Activated CD8-positive, alpha-beta T cell treated with anti-CD3 and anti-CD28 coated beads, Interleukin-2, amount 10 ng/mL, durations not matched to agents 7 days and 5 days (primary cell): ENCODE measurements at regions not wholly inside any gene's neighbourhood (a gene's known extent, or its start where the extent isn't known, plus 50 kb on each side); places are given as distances from the start of the nearest gene placed in this dataset.
"Not testable (repeated sequence)": the region's sequence is repeated elsewhere in the genome, so short reads cannot be mapped to it uniquely, and the experiment has no call there.

ENCODE experiments used
- ATAC-seq: fragments of 150-1000 bp; cut with Tn5 transposase; one replicate; pipeline ENCODE4 v1.10.0; 2021; ENCODE audit warnings: moderate library complexity
- CTCF ChIA-PET: fragments of 350-600 bp; sonication (Branson Sonifier 250); formaldehyde crosslinking; loops from one replicate; lab custom pipeline; 2021; ENCODE audit warnings: antibody characterized with exemption; lab: Charles Lee
- POLR2A ChIA-PET: fragments of 350-600 bp; sonication (Branson Sonifier 250); formaldehyde crosslinking; loops from one replicate; lab custom pipeline; 2021; ENCODE audit warnings: antibody characterized with exemption; lab: Charles Lee
- DNase-seq: peaks from one replicate; pipeline ENCODE4 v3.0.0-alpha.2; 2020
- H3K27ac Mint-ChIP-seq: one replicate; pipeline ENCODE4 v1.8.0; 2021; ENCODE audit warnings: mild to moderate bottlenecking, mixed read lengths
- H3K27me3 Mint-ChIP-seq: one replicate; pipeline ENCODE4 v1.8.0; 2021; ENCODE audit warnings: low read depth, mixed read lengths
- H3K36me3 Mint-ChIP-seq: one replicate; pipeline ENCODE4 v1.8.0; 2021; ENCODE audit warnings: low read depth, mixed read lengths
- H3K4me1 Mint-ChIP-seq: one replicate; pipeline ENCODE4 v1.8.0; 2021; ENCODE audit warnings: low read depth, mixed read lengths
- H3K4me3 Mint-ChIP-seq: one replicate; pipeline ENCODE4 v1.8.0; 2021; ENCODE audit warnings: mild to moderate bottlenecking, mixed read lengths
- H3K9me3 Mint-ChIP-seq: one replicate; pipeline ENCODE4 v1.8.0; 2022; ENCODE audit warnings: mixed read lengths; ENCODE audit not compliant: insufficient read depth

DNA sequence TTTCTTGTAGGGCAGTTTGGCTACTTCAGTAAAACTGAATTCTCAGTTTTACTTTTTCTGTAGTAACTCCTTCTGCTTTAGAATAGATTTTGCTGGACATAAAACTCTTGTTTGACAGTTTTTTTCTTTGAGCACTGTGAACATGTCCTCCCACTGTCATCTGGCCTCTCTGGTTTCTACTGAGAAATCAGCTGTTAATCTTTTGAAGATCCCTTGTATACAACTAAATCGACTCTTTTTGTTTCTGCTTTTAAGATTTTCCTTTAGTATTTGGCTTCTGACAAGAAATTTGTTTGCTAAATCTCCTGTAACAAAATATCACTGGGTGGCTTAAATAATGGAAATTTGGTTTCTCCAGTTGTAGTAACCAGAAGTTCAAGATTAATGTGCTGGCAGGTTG is 570.9 kb upstream of the RAB6C start:
- peaks cover 2% of the 10 kb centered on the region for H3K27me3 Mint-ChIP-seq
- ATAC-seq (no peak), DNase-seq (no peak)
- POLR2A ChIA-PET, result no interaction called here
- no peak overlapping the region for H3K27ac Mint-ChIP-seq
- no peaks in the 10 kb centered on the region for H3K4me1 Mint-ChIP-seq
- H3K4me3 Mint-ChIP-seq, result no peak overlapping the region
- H3K36me3 Mint-ChIP-seq, result no peaks in the 10 kb centered on the region
- H3K9me3 Mint-ChIP-seq, result no peaks in the 10 kb centered on the region
- CTCF ChIA-PET, result no interaction called here

GRCh38 chr2:129417041-129417440 is 562.4 kb upstream of the RAB6C start:
- H3K27ac Mint-ChIP-seq, H3K4me1 Mint-ChIP-seq, H3K27me3 Mint-ChIP-seq, ATAC-seq, H3K9me3 Mint-ChIP-seq, H3K4me3 Mint-ChIP-seq, POLR2A ChIA-PET, H3K36me3 Mint-ChIP-seq, CTCF ChIA-PET, DNase-seq: not testable (repeated sequence)

GRCh38 chr2:129422028-129422427 is 557.4 kb upstream of the RAB6C start:
- H3K4me1 Mint-ChIP-seq, result no peaks in the 10 kb centered on the region
- no peaks in the 10 kb centered on the region for H3K36me3 Mint-ChIP-seq
- H3K27me3 Mint-ChIP-seq, result no peaks in the 10 kb centered on the region
- no peak overlapping the region for H3K27ac Mint-ChIP-seq
- POLR2A ChIA-PET, result no interaction called here
- CTCF ChIA-PET, result no interaction called here
- DNase-seq (no peak), ATAC-seq (no peak)
- no peaks in the 10 kb centered on the region for H3K9me3 Mint-ChIP-seq
- no peak overlapping the region for H3K4me3 Mint-ChIP-seq

- ChIA-PET CTCF (no interaction called here), POLR2A (no interaction called here)
- Mint-ChIP-seq H3K27ac (no peak overlapping the region), H3K27me3 (no peaks in the 10 kb centered on the region), H3K9me3 (no peaks in the 10 kb centered on the region), H3K4me1 (no peaks in the 10 kb centered on the region), H3K4me3 (no peak overlapping the region), H3K36me3 (no peaks in the 10 kb centered on the region)
- DNase-seq (no peak), ATAC-seq (no peak)
Measured at GRCh38 chr2:129428086-129428660, 551.3 kb upstream of the RAB6C start.

DNA sequence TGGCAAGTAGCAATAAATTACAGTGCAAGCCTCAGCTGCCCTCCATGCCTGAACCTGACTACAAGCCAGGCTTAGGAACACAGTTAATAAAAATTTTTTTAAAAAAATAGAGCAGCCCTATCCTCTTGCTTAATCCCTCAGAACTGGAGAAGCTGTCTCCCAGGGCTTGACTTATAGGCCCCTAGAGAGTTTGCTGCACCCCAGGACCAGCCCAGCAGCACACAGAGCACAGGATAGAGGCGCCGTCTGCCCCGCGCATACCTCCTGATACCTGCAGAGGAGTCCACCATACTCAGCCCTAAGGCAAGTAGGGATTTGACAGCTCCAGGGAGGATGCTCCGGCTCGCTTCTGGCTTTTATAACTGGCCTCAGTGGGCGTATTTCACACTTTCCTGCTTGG is 548.6 kb upstream of the RAB6C start:
- CTCF ChIA-PET, result no interaction called here
- no peaks in the 10 kb centered on the region for H3K36me3 Mint-ChIP-seq
- no peaks in the 10 kb centered on the region for H3K4me1 Mint-ChIP-seq
- ATAC-seq (no peak), DNase-seq (no peak)
- POLR2A ChIA-PET, result no interaction called here
- no peak overlapping the region for H3K27ac Mint-ChIP-seq
- H3K9me3 Mint-ChIP-seq, result no peaks in the 10 kb centered on the region
- no peaks in the 10 kb centered on the region for H3K27me3 Mint-ChIP-seq
- no peak overlapping the region for H3K4me3 Mint-ChIP-seq

- no peaks in the 10 kb centered on the region for H3K9me3 Mint-ChIP-seq
- no peaks in the 10 kb centered on the region for H3K27me3 Mint-ChIP-seq
- CTCF ChIA-PET, result no interaction called here
- no peaks in the 10 kb centered on the region for H3K36me3 Mint-ChIP-seq
- no peak for ATAC-seq
- no peaks in the 10 kb centered on the region for H3K4me1 Mint-ChIP-seq
- POLR2A ChIA-PET, result no interaction called here
- no peak for DNase-seq
- no peak overlapping the region for H3K27ac Mint-ChIP-seq
- no peak overlapping the region for H3K4me3 Mint-ChIP-seq
Measured at GRCh38 chr2:129431881-129432280, 547.6 kb upstream of the RAB6C start.

DNA sequence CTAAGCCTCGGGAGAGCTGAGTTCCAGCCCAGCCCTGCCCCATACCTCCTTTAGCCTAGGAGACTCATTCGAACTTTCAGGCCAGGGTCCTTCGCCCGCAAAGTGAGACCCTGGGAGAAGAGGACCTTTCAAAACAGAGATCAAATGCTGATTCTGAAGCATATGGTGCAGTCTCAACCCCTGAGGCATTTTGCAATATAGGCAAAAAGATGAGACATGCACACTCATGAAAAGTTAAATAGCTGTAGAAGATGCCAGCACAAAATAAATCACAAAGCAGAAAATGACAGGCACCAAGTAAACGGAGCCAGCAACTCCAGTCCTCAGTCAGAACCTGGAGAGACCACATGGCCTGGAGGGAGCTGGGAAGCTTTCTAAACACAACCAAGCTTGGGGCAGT is 542.7 kb upstream of the RAB6C start:
- no peaks in the 10 kb centered on the region for H3K27me3 Mint-ChIP-seq
- ChIA-PET CTCF (no interaction called here), POLR2A (no interaction called here)
- no peaks in the 10 kb centered on the region for H3K4me1 Mint-ChIP-seq
- no peaks in the 10 kb centered on the region for H3K9me3 Mint-ChIP-seq
- no peak overlapping the region for H3K27ac Mint-ChIP-seq
- no peak overlapping the region for H3K4me3 Mint-ChIP-seq
- ATAC-seq (no peak), DNase-seq (no peak)
- no peaks in the 10 kb centered on the region for H3K36me3 Mint-ChIP-seq

DNA sequence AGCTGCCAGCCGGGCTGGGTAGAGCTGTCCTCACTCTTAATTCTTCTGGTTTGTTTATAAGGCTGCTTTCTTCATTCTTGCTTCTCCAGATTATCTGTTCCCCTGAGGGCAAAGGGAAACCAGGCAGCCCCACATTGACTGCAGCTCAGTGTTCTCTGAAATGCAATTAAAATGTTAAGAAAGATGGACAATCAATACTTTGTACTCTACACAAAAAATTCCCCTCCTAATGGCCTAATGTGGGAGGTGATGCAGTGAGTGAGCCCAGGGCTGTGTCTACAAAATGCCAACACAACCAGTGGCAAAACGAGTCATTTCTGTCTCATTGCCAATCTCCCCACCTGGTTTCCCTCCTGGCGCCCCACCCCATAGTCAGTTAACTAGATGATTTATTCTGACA is 541.7 kb upstream of the RAB6C start:
- H3K27ac Mint-ChIP-seq, result no peak overlapping the region
- no peaks in the 10 kb centered on the region for H3K9me3 Mint-ChIP-seq
- no peak overlapping the region for H3K4me3 Mint-ChIP-seq
- DNase-seq (no peak), ATAC-seq (no peak)
- H3K27me3 Mint-ChIP-seq, result no peaks in the 10 kb centered on the region
- CTCF ChIA-PET, result no interaction called here
- H3K4me1 Mint-ChIP-seq, result no peaks in the 10 kb centered on the region
- H3K36me3 Mint-ChIP-seq, result no peaks in the 10 kb centered on the region
- POLR2A ChIA-PET, result no interaction called here

DNA sequence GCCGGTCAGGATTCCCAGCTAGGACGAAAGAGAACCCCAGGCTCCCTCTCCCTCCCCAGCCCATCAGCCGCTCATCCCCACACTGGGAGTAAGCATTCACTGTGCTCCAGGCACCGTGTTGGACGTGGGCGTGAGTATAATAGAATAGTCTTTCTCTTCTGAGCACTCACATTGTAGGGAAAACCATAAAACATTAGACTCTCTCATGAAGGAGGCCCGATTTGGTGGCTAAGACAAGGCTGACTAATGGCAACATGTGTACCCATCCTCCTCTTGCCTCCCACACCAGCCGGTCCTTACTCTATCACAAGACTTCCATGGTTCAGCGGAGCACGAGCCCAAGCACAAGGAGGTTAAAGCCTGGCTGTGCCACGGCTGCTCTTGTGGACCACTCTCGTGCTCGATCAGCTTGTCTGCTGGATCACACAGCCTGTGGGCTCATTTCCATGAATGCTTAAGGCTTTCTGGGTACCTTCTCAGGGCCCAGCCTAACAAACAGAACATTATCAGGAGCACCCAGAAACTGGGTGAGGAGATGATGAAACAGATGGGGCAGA is 540.9 kb upstream of the RAB6C start:
- Mint-ChIP-seq H3K36me3 (no peaks in the 10 kb centered on the region), H3K27me3 (no peaks in the 10 kb centered on the region), H3K4me1 (no peaks in the 10 kb centered on the region), H3K4me3 (no peak overlapping the region), H3K27ac (no peak overlapping the region), H3K9me3 (no peaks in the 10 kb centered on the region)
- ATAC-seq, result no peak
- ChIA-PET POLR2A (no interaction called here), CTCF (no interaction called here)
- DNase-seq, result no peak

DNA sequence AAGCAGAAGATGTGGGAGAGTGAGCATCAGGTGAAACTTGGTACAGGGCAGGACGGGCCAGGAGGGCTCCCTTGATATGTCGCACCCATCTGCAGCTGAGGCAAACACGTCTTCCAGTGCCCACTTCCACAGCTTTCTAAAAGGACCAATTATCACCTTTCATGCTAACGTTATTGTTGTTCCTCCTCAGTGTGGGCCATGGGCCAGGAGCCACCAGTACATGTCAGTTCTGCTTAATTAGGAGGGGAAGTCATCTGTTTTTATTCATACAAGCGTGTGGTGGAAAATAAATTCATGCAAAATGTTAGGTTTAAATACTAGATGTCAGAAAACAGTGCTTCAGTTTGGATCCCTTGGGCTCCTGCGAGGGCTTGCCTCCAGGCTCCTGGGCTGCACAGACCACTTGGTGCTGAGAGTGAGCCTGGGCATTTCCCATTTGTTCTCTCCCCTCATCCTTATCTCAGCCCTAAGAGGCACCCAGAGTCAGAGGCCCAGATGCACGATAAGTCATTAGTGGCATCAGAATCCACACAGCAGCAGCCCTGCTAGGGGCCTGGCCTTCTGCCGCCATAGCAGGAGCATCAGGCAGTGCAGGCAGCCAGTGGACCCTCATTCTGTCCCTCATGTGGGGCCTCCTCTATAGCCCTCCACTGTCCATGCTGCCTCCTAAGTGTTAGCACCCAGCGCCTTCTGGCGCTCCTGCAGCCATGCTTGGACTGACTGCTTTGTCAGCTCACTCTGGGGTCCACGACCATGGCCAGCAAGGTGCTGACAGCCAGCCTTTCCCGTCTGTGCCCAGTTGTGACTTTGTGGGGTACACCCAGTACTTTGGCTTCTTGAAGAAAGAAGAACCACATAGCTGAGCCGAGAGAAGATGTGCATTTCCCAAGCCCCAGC is 539.8 kb upstream of the RAB6C start:
- H3K27me3 Mint-ChIP-seq, result no peaks in the 10 kb centered on the region
- POLR2A ChIA-PET, result no interaction called here
- DNase-seq (no peak), ATAC-seq (no peak)
- H3K9me3 Mint-ChIP-seq, result no peaks in the 10 kb centered on the region
- H3K4me1 Mint-ChIP-seq, result no peaks in the 10 kb centered on the region
- H3K27ac Mint-ChIP-seq, result no peak overlapping the region
- CTCF ChIA-PET, result no interaction called here
- no peaks in the 10 kb centered on the region for H3K36me3 Mint-ChIP-seq
- H3K4me3 Mint-ChIP-seq, result no peak overlapping the region

GRCh38 chr2:129441610-129442009 is 537.9 kb upstream of the RAB6C start:
- POLR2A ChIA-PET, result no interaction called here
- Mint-ChIP-seq H3K4me1 (no peaks in the 10 kb centered on the region), H3K36me3 (no peaks in the 10 kb centered on the region), H3K9me3 (no peaks in the 10 kb centered on the region), H3K27ac (no peak overlapping the region), H3K27me3 (no peaks in the 10 kb centered on the region), H3K4me3 (no peak overlapping the region)
- DNase-seq, result no peak
- no peak for ATAC-seq
- CTCF ChIA-PET, result no interaction called here

- POLR2A ChIA-PET, result no interaction called here
- no peaks in the 10 kb centered on the region for H3K27me3 Mint-ChIP-seq
- CTCF ChIA-PET, result no interaction called here
- no peaks in the 10 kb centered on the region for H3K36me3 Mint-ChIP-seq
- H3K27ac Mint-ChIP-seq, result no peak overlapping the region
- no peak for ATAC-seq
- no peaks in the 10 kb centered on the region for H3K4me1 Mint-ChIP-seq
- no peaks in the 10 kb centered on the region for H3K9me3 Mint-ChIP-seq
- H3K4me3 Mint-ChIP-seq, result no peak overlapping the region
- DNase-seq, result no peak
Measured at GRCh38 chr2:129443235-129443864, 536.1 kb upstream of the RAB6C start.
